GM18517 (cell line): ENCODE measurements at regions not wholly inside any gene's neighbourhood (a gene's known extent, or its start where the extent isn't known, plus 50 kb on each side); places are given as distances from the start of the nearest gene placed in this dataset.

ENCODE experiments used
- ATAC-seq: cut with Tn5 transposase; IDR thresholded peaks from one replicate; pipeline ENCODE4 v1.9.1; 2021; ENCODE audit warnings: mild to moderate bottlenecking, moderate library complexity; ENCODE audit not compliant: unreplicated experiment

GRCh38 chr20:6831461-6831860, 64.0 kb downstream of the BMP2 start:
- no peak for ATAC-seq

DNA sequence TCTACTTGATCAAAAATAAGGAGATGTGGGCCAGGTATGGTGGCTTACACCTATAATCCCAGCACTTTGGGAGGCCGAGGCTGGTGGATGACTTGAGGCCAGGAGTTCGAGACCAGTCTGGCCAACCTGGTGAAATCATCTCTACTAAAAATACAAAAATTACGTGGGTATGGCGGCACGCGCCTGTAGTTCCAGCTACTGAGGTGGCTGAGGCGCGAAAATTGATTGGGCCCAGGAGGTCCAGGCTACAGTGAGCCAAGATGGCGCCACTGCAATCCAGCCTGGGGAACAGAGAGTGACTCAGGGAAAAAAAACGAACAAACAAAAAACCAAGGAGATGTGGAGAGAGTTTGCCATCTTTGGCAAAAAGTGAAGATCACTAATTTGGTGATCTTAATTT, 65.3 kb downstream of the BMP2 start:
- no peak for ATAC-seq

- no peak for ATAC-seq
Measured at GRCh38 chr20:6835609-6836008, 68.1 kb downstream of the BMP2 start.

- no peak for ATAC-seq
Measured at GRCh38 chr20:6836821-6837374, 69.4 kb downstream of the BMP2 start.

DNA sequence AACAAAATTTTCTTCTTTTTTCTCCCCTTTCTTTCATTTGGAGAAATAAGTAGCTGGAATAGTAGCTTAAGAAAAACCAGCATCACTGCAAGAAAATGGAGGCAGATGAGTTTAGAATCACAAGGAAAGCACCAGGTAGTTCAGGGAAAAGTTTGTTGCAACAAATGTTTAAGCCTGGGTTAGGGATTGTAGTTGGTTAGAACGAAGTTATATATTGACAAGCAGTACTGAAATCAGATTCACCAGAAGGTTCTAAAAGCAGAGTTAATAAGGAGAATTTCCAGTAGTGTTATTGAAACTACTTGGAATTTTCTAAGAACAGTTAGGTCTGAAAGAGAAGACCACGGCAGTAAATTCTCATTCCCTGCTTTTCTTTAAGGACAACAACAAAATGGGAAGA, 70.2 kb downstream of the BMP2 start:
- no peak for ATAC-seq

GRCh38 chr20:6838181-6838826, 70.8 kb downstream of the BMP2 start:
- ATAC-seq: no peak

DNA sequence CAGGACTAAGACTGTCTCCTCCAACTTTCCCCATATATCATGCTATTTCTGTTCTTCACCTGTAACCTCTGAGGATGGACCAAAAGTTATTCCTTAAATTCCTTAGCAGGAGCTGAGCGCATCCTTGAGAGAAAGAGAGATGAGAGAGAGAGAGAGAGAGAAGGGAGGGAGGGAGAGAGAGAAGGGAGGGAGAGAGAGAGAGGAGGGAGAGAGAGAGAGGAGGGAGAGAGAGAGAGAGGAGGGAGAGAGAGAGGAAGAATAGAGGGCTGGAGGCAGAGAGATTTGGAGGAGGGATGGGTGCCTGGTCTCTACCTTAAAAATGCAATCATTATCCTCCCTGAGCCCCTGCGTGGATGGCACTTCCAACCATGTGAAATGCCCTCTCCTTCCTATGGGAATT, 73.6 kb downstream of the BMP2 start:
- ATAC-seq: no peak

DNA sequence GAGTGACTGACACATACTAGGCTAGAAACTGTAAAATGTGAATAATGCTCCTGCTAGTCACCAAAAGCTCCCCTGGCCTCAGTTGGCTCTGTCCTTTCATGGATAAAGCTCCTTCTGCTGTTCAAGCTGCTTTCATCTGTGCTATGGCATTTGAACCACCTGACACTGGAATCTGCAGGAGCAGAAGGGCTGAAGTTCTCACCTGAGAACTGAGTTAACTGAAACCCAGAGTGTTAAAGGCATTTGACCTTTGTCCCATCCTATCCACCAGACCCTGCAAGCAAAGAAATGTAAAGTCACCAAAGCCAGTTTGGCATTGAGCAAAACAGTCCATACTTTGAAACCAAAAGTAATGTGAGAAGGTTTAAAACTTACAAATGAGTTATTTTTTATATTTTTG, 77.7 kb downstream of the BMP2 start:
- no peak for ATAC-seq

DNA sequence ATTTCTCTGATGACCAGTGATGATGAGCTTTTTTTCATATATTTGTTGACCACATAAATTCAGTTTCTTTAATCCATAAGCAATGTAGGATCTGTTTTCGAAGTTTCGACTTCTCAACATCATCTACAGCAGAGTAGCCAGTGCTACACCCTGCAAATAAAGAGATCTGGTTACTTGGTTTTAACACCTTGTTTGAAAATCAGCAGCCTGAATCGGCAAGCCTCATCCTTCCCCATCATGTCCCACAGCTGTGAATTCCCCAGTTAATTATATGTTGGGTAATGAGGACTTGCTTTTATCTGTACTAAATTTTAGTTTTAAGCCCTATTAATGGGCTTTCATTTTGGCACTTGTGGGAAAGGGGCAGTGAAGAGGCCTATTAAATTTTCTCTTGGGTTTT, 80.6 kb downstream of the BMP2 start:
- ATAC-seq: no peak

GRCh38 chr20:6848992-6849391, 81.5 kb downstream of the BMP2 start:
- no peak for ATAC-seq

GRCh38 chr20:6851136-6851535, 83.7 kb downstream of the BMP2 start:
- no peak for ATAC-seq

DNA sequence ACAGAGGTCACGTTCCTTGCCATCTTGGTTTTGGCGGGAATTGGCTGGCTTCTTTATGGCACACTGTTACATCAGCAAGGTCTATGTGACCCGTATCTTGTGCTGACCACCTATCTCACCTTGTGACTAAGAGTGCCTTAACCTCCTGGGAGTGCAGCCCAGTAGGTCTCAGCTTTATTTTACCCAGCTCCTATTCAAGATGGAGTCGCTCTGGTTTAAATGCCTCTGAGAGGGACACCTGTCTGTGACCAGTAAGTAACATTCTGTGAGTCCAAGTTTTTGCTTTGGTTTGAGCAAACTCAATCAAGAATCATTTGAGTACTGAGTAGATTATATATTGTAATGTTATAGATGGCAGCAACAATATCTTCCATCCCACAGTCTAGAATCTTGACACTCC, 85.0 kb downstream of the BMP2 start:
- ATAC-seq: no peak

DNA sequence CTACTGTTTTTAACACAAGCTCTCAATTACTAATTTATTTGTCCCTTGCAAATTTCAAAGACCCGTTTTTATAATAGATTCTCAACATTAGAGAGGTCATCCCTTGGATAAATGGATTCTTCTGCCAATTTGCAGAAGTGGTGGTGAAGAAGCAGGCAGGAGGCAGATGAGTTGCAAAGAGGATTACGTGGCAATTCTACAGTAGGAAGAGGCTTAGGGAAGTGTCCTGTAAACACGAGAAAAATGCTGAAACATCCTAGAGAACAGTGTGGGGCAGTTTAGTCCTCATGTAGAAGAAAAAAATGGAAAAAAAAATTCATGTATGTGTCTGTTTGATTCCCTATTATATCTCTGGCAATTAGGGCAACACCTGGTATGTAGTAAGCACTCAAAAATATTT, 87.6 kb downstream of the BMP2 start:
- ATAC-seq: no peak

- no peak for ATAC-seq
Measured at GRCh38 chr20:6855796-6856195, 88.3 kb downstream of the BMP2 start.

DNA sequence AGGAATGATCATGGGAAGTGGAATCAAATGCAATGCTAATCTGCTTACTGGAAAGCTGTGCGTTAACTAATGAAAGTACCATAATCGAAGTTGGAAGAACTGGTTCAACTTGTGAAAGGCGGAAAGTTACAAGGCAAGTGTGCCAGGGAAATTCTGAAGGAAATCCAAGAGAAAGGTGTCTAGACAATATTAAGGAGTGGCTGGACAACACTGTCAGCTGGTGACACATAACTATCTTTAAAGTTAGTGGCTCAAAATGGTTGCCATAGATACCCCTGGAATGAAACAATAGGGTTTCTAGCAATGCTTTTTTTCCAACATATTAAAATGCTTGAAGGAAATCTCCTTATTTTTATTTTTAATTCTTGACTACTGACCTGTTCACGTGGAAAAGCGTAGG, 90.4 kb downstream of the BMP2 start:
- no peak for ATAC-seq

- no peak for ATAC-seq
Measured at GRCh38 chr20:6863355-6863754, 95.9 kb downstream of the BMP2 start.

DNA sequence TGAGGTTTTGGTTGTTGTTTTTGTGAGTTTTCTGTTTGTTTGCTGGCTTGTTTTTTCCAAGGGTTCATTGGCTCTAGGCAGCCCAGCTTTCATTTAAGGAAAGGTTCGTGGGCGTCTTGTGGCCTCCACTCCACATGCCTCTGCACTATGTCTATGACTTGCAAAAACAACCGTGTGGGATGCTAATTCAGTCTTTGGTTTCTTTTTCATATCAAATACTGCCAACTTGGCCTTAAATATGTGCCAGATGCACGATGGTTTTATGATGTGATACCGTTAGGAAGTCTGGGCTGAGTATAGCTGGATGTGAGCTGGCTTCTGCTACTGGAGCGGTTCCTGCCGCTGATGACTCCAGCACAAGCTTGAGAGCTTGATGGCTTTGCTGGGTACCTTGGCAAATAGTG, 96.3 kb downstream of the BMP2 start:
- no peak for ATAC-seq

- no peak for ATAC-seq
Measured at GRCh38 chr20:6864740-6865139, 97.3 kb downstream of the BMP2 start.

DNA sequence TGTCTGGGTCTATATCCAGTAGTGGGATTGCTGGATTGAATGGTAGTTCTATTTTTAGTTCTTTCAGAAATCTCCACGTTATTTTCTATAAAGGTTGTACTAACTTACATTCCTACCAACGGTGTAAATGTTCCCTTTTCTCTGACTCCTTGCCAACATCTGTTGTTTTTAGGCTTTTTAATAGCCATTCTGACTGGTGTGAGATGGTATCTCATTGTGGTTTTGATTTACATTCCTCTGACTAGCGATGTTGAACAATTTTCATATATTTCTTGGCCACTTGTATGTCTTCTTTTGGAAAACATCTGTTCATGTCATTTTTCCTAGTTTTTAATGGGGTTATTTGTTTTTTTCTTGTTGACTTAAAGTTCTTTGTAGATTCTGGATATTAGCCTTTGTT, 99.3 kb downstream of the BMP2 start:
- no peak for ATAC-seq

DNA sequence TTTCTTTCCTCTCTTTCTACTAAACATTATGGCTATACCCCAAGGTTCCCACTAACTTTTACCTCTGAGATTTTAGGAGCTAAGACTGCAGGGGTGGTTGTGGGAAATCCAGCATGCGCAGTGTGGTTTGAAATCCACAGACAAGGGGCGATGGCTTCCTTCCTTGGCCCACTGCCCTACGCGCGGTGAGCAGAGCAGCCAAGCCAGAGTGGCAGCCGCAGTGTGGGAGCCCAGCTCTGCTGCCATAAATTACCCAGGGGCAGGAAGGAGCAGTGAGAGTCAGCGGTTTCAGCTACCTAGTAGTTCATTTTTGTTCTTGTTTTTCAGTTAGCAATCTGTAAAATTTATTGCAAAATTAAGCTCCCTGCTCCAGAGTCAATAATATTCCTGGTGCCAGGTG, 101.4 kb downstream of the BMP2 start:
- ATAC-seq: no peak

DNA sequence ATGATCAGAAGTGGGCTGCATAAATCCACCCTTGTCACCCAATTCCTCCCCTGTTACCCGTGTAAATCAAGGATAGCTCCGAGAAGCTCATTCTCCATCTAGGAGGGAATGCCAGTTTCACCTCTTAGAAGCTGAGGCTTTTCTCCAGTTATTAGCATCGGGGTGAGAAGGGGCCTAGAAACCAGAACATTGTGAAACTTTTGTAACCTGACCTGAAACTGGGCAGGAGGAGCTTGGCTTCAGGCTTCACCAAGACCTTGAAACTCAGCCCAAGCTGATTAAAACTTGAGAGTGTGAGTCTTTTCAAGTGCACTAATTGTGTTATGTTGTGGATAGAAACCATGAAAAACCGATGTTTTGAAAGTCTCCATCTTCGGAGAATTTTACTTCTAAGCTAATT, 103.1 kb downstream of the BMP2 start:
- ATAC-seq: no peak

GRCh38 chr20:6877633-6878032, 110.1 kb downstream of the BMP2 start:
- no peak for ATAC-seq

GRCh38 chr20:6882561-6883291, 115.2 kb downstream of the BMP2 start:
- ATAC-seq: no peak
